Esophagus muscularis mucosa (tissue), 3 donors: ENCODE measurements at regions not wholly inside any gene's neighbourhood (a gene's known extent, or its start where the extent isn't known, plus 50 kb on each side); places are given as distances from the start of the nearest gene placed in this dataset.

Source experiments
- POLR2A ChIP-seq: fragments of 450-650 bp; IDR thresholded peaks from one replicate; pipeline ENCODE4 v1.6.1; 2017; ENCODE audit warnings: antibody characterized with exemption, moderate library complexity, mild to moderate bottlenecking, low read depth
- POLR2AphosphoS5 ChIP-seq, 2 donors: sonication (generic); formaldehyde crosslinking; IDR thresholded peaks; one replicate each; pipeline ENCODE4 v1.6.1; 2017; ENCODE audit warnings: antibody characterized with exemption in 2 of 2
- TF ChIP-seq, protein P1 (sequence below), 3 experiments: fragments of 200-600 bp in 2 of 3; fragments of 450-650 bp in 1 of 3; sonication (generic) in 2 of 3; IDR thresholded peaks; one replicate each; pipeline ENCODE4 v1.5.1; 2017 to 2019; ENCODE audit warnings: antibody characterized with exemption in 3 of 3, mild to moderate bottlenecking in 2 of 3, moderate library complexity in 1 of 3

DNA sequence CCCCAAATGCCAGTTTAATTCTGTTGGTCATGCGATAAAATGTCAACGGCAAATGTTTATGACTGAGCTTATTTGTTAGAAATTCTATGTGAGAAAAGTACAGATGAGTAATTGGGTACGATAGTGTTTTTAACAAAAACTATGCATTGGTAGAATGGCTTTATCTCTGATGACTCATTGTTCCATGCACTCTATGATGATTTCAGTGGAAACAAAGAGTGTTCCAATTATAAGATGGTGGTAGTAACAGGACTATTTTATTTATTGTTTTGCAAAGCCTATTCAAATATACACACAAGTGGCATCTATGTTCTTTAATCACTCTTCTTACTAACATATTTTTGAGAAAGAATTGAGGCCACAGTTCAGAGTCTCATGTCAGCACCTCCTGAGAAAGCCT is 353.7 kb upstream of the IRX2 start:
- no peak for TF ChIP-seq POLR2A
- no peak for TF ChIP-seq POLR2AphosphoS5 (IDR thresholded peaks at IDR 0.05)
- TF ChIP-seq, protein P1, sequence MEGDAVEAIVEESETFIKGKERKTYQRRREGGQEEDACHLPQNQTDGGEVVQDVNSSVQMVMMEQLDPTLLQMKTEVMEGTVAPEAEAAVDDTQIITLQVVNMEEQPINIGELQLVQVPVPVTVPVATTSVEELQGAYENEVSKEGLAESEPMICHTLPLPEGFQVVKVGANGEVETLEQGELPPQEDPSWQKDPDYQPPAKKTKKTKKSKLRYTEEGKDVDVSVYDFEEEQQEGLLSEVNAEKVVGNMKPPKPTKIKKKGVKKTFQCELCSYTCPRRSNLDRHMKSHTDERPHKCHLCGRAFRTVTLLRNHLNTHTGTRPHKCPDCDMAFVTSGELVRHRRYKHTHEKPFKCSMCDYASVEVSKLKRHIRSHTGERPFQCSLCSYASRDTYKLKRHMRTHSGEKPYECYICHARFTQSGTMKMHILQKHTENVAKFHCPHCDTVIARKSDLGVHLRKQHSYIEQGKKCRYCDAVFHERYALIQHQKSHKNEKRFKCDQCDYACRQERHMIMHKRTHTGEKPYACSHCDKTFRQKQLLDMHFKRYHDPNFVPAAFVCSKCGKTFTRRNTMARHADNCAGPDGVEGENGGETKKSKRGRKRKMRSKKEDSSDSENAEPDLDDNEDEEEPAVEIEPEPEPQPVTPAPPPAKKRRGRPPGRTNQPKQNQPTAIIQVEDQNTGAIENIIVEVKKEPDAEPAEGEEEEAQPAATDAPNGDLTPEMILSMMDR (IDR thresholded peaks at IDR 0.05) = no peak
